CD14-positive monocyte (primary cell): ENCODE measurements at regions not wholly inside any gene's neighbourhood (a gene's known extent, or its start where the extent isn't known, plus 50 kb on each side); places are given as distances from the start of the nearest gene placed in this dataset.

Source experiments
- DNase-seq, 3 donors: peaks; one replicate each; pipeline ENCODE4 v3.0.0-alpha.2; 2011 to 2022
- H2AFZ ChIP-seq: 2 replicates; pipeline ENCODE4 v1.6.0; 2012; ENCODE audit warnings: mild to moderate bottlenecking, low read depth, low read length, inconsistent platforms; ENCODE audit not compliant: insufficient read depth, poor library complexity, severe bottlenecking
- H3K27ac ChIP-seq, 2 donors: 1 replicate in 1 of 2; 2 replicates in 1 of 2; pipeline ENCODE4 v1.5.1; 2012 to 2013; ENCODE audit warnings: low read length in 2 of 2, control low read depth in 1 of 2, inconsistent platforms in 1 of 2, low read depth in 1 of 2, mild to moderate bottlenecking in 1 of 2
- H3K27me3 ChIP-seq, 2 donors: one replicate each; pipeline versions ENCODE4 v1.6.0 to v1.6.1; 2011 to 2013; ENCODE audit warnings: low read length in 2 of 2; ENCODE audit not compliant: control insufficient read depth in 2 of 2, insufficient read depth in 2 of 2
- H3K36me3 ChIP-seq, 2 donors: replicated peaks in 1 of 2; 1 replicate in 1 of 2; 2 replicates in 1 of 2; pipeline versions ENCODE4 v1.5.1 to v1.6.1; 2012 to 2013; ENCODE audit warnings: low read length in 2 of 2, control low read depth in 1 of 2, inconsistent platforms in 1 of 2, mild to moderate bottlenecking in 1 of 2; ENCODE audit not compliant: insufficient read depth in 2 of 2, control insufficient read depth in 1 of 2
- H3K4me1 ChIP-seq, 2 donors: 1 replicate in 1 of 2; 2 replicates in 1 of 2; pipeline versions ENCODE4 v1.5.1 to v1.6.1; 2012 to 2013; ENCODE audit warnings: low read length in 2 of 2, control low read depth in 1 of 2, inconsistent platforms in 1 of 2, mild to moderate bottlenecking in 1 of 2, moderate library complexity in 1 of 2; ENCODE audit not compliant: insufficient read depth in 2 of 2, control insufficient read depth in 1 of 2
- H3K4me2 ChIP-seq: replicated peaks from 2 replicates; pipeline ENCODE3; 2012; ENCODE audit warnings: low read length, moderate library complexity, mild to moderate bottlenecking; ENCODE audit not compliant: poor library complexity, severe bottlenecking; ENCODE audit errors: extremely low read depth
- H3K4me3 ChIP-seq, 3 experiments: fragments of 200-600 bp in 1 of 3; sonication (generic) in 1 of 3; replicated peaks in 1 of 3; 1 replicate in 2 of 3; 2 replicates in 1 of 3; pipeline ENCODE4 v1.5.1; 2011 to 2013; ENCODE audit warnings: low read length in 3 of 3, mild to moderate bottlenecking in 3 of 3, control low read depth in 2 of 3, low read depth in 2 of 3, inconsistent platforms in 1 of 3, moderate library complexity in 1 of 3
- H3K79me2 ChIP-seq: 2 replicates; pipeline ENCODE4 v1.6.0; 2012; ENCODE audit warnings: mild to moderate bottlenecking, control low read depth, inconsistent platforms, low read length, moderate library complexity; ENCODE audit not compliant: insufficient read depth
- H3K9ac ChIP-seq: 2 replicates; pipeline ENCODE4 v1.6.0; 2017; ENCODE audit warnings: low read length, mild to moderate bottlenecking; ENCODE audit not compliant: insufficient read depth, poor library complexity, severe bottlenecking
- H3K9me3 ChIP-seq, 2 donors: replicated peaks in 1 of 2; 1 replicate in 1 of 2; 2 replicates in 1 of 2; pipeline versions ENCODE4 v1.5.1 to v1.6.1; 2012 to 2013; ENCODE audit warnings: low read length in 2 of 2, control low read depth in 1 of 2; ENCODE audit not compliant: control insufficient read depth in 1 of 2, insufficient read depth in 1 of 2
- H4K20me1 ChIP-seq: 2 replicates; pipeline ENCODE4 v1.6.0; 2012; ENCODE audit warnings: mild to moderate bottlenecking, low read length, control low read depth, moderate library complexity; ENCODE audit not compliant: insufficient read depth
- H3K27ac Mint-ChIP-seq, 7 donors: one replicate each; pipeline ENCODE4 v1.8.0; 2020; ENCODE audit warnings: mild to moderate bottlenecking in 7 of 7, mixed read lengths in 7 of 7, moderate library complexity in 6 of 7, inconsistent platforms in 2 of 7
- H3K27me3 Mint-ChIP-seq, 3 donors: one replicate each; pipeline ENCODE4 v1.8.0; 2021 to 2022; ENCODE audit warnings: low read depth in 3 of 3, mild to moderate bottlenecking in 3 of 3, mixed read lengths in 3 of 3, moderate library complexity in 3 of 3, inconsistent platforms in 1 of 3
- H3K36me3 Mint-ChIP-seq, 2 donors: one replicate each; pipeline ENCODE4 v1.8.0; 2020; ENCODE audit warnings: mixed read lengths in 2 of 2, inconsistent platforms in 1 of 2, mild to moderate bottlenecking in 1 of 2
- H3K4me1 Mint-ChIP-seq: one replicate; pipeline ENCODE4 v1.8.0; 2020; ENCODE audit warnings: mild to moderate bottlenecking, mixed read lengths
- H3K4me3 Mint-ChIP-seq, 2 donors: one replicate each; pipeline ENCODE4 v1.8.0; 2020; ENCODE audit warnings: mild to moderate bottlenecking in 2 of 2, mixed read lengths in 2 of 2, moderate library complexity in 1 of 2
- H3K9me3 Mint-ChIP-seq, 7 donors: one replicate each; pipeline ENCODE4 v1.8.0; 2020 to 2022; ENCODE audit warnings: mixed read lengths in 7 of 7, mild to moderate bottlenecking in 6 of 7, moderate library complexity in 6 of 7, inconsistent platforms in 2 of 7
- WGBS: methylation state at CpG from one replicate; pipeline ENCODE4 v1.1.5; 2013; ENCODE audit warnings: missing lambda C conversion rate; ENCODE audit not compliant: insufficient coverage; 5-methylcytosine and 5-hydroxymethylcytosine counted together
- intact Hi-C, 2 donors: fragments of 100-400 bp; cut with micrococcal nuclease; formaldehyde crosslinking; loops; one replicate each; pipeline versions ENCODE4 v1.15.0 to v1.15.1; 2023
- TF ChIP-seq, protein P1 (sequence below): fragments of 200-600 bp; IDR thresholded peaks from one replicate; pipeline ENCODE4 v1.8.0; 2022; ENCODE audit warnings: antibody characterized with exemption, mild to moderate bottlenecking

DNA sequence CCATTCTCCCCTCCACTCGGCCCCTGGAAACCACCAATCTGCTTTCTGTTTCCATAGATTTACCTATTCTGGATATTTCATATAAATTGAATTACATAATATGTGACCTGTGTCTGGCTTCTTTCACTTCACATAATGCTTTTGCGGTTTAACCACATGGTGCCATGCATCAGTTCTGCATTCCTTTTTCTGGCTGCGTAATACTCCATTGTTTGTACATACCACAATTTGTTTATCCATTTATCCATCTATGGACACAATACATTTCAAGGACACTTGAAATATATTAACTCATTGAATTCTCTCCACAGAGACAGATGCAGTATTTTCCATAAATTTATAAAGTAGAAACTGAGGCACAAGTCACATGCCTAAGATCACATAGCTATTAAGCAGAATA is 110.3 kb upstream of the ETV6 start:
- no peak for DNase-seq
- H3K79me2 ChIP-seq = no peaks in the 10 kb centered on the region
- Mint-ChIP-seq H3K27ac (no peak overlapping the region), H3K27me3 (peaks cover 0 to 3% (median 0%) of the 10 kb centered on the region in 3 donors), H3K9me3 (peaks cover 0 to 10% (median 2%) of the 10 kb centered on the region in 7 donors), H3K4me1 (peaks cover 3% of the 10 kb centered on the region), H3K4me3 (no peak overlapping the region), H3K36me3 (no peaks in the 10 kb centered on the region)
- no peak overlapping the region for H3K4me2 ChIP-seq
- no peaks in the 10 kb centered on the region for H4K20me1 ChIP-seq
- no peaks in the 10 kb centered on the region for H3K27me3 ChIP-seq
- H3K9ac ChIP-seq = no peak overlapping the region
- H3K27ac ChIP-seq = no peak overlapping the region
- no peaks in the 10 kb centered on the region for H3K9me3 ChIP-seq
- H3K4me1 ChIP-seq = no peaks in the 10 kb centered on the region
- no peak overlapping the region for H3K4me3 ChIP-seq
- no peak overlapping the region for H2AFZ ChIP-seq
- 89% methylated on average over 2 of the region's 3 CpGs for WGBS
- intact Hi-C loops = no loop called here
- TF ChIP-seq, protein P1, sequence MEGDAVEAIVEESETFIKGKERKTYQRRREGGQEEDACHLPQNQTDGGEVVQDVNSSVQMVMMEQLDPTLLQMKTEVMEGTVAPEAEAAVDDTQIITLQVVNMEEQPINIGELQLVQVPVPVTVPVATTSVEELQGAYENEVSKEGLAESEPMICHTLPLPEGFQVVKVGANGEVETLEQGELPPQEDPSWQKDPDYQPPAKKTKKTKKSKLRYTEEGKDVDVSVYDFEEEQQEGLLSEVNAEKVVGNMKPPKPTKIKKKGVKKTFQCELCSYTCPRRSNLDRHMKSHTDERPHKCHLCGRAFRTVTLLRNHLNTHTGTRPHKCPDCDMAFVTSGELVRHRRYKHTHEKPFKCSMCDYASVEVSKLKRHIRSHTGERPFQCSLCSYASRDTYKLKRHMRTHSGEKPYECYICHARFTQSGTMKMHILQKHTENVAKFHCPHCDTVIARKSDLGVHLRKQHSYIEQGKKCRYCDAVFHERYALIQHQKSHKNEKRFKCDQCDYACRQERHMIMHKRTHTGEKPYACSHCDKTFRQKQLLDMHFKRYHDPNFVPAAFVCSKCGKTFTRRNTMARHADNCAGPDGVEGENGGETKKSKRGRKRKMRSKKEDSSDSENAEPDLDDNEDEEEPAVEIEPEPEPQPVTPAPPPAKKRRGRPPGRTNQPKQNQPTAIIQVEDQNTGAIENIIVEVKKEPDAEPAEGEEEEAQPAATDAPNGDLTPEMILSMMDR = no peak
- H3K36me3 ChIP-seq = no peaks in the 10 kb centered on the region

DNA sequence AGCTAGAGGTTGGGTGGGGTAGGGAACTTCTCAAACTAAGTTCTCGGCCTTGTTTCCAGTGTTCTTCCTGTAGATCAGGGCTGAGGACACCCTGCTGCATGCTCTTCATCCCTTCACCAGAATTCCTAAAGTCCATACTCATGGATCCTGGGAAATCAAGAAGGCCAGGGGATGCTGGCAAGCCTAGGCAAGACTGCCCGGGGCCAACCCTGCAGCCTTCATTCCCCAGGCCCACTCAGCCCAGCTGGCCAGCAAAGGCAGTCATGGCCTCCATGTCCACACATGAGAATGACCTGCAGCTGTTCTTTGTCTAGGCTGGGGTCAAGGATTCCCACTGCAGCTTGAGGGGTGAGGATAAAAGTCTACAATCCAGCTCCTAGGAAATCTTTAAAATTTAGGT is 109.3 kb upstream of the ETV6 start:
- Histone ChIP-seq H3K79me2 (no peaks in the 10 kb centered on the region), H2AFZ (no peak overlapping the region), H4K20me1 (no peaks in the 10 kb centered on the region), H3K36me3 (no peaks in the 10 kb centered on the region), H3K4me1 (peaks cover 0 to 1% of the 10 kb centered on the region in 2 donors), H3K4me2 (no peak overlapping the region), H3K27me3 (no peaks in the 10 kb centered on the region), H3K9me3 (no peaks in the 10 kb centered on the region), H3K4me3 (no peak overlapping the region), H3K9ac (no peak overlapping the region), H3K27ac (no peak overlapping the region)
- Mint-ChIP-seq H3K36me3 (no peaks in the 10 kb centered on the region), H3K27me3 (peaks cover 0 to 3% (median 0%) of the 10 kb centered on the region in 3 donors), H3K27ac (peak overlapping the region in 1 of 7 donors; percentile 12), H3K4me1 (peaks cover 5% of the 10 kb centered on the region), H3K4me3 (no peak overlapping the region), H3K9me3 (peaks cover 0 to 7% (median 2%) of the 10 kb centered on the region in 7 donors)
- TF ChIP-seq, protein P1 = no peak
- DNase-seq = no peak
- intact Hi-C loops = no loop called here
- 86% methylated on average over 1 of the region's 2 CpGs for WGBS
